Endometrium (tissue), 2 donors: ENCODE measurements at regions not wholly inside any gene's neighbourhood (a gene's known extent, or its start where the extent isn't known, plus 50 kb on each side); places are given as distances from the start of the nearest gene placed in this dataset.

Experiments used
- FAIRE-seq: peaks from 2 replicates; lab custom pipeline; 2012; peaks lifted over from hg19 to GRCh38; lab: Jason Lieb, UNC
- donor health status: control.
- donor health status: control.

GRCh38 chr11:128365044-128365443 is 222.3 kb downstream of the ETS1 start:
- no peak for FAIRE-seq

GRCh38 chr11:128361451-128362020 is 225.8 kb downstream of the ETS1 start:
- no peak for FAIRE-seq

GRCh38 chr11:128359515-128359914 is 227.8 kb downstream of the ETS1 start:
- FAIRE-seq, result no peak

DNA sequence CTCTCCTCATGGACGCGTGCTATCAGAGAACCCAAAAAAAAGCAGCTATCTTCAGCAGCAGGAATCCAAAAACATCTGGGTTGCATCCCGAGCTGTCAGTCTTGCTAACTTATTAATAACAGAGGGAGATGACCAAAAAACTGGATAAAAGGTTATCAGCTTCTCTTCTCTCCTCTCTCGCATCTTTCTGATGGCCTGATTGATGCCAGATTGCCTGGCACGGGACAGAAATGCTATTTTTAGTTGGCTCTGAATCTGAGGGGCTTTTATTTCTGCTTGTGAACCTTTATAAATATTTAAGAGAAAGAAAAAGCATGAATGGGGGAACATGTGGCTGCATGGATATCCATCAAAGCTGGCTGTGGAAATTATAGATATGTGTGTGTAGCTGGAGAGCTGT is 230.3 kb downstream of the ETS1 start:
- no peak for FAIRE-seq

DNA sequence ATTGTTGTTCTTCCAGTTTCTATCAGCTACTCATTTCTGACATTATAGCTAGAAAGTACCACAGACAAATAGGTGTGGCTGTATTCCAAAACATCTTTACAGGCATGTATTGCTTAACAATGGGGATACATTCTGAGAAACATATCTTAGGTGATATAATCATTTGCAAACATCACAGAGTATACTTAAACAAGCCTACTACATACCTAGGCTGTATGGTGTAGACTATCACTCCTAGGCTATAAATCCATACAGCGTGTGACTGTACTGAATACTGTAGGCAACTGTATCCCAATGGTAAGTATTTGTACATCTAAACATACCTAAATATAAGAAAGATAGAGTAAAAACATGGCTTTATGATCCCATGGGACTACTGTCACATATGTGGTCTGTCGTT is 231.8 kb downstream of the ETS1 start:
- FAIRE-seq, result no peak

- FAIRE-seq, result no peak
Observed at GRCh38 chr11:128354476-128354875, 232.9 kb downstream of the ETS1 start.

GRCh38 chr11:128351168-128351567 is 236.2 kb downstream of the ETS1 start:
- FAIRE-seq, result no peak

DNA sequence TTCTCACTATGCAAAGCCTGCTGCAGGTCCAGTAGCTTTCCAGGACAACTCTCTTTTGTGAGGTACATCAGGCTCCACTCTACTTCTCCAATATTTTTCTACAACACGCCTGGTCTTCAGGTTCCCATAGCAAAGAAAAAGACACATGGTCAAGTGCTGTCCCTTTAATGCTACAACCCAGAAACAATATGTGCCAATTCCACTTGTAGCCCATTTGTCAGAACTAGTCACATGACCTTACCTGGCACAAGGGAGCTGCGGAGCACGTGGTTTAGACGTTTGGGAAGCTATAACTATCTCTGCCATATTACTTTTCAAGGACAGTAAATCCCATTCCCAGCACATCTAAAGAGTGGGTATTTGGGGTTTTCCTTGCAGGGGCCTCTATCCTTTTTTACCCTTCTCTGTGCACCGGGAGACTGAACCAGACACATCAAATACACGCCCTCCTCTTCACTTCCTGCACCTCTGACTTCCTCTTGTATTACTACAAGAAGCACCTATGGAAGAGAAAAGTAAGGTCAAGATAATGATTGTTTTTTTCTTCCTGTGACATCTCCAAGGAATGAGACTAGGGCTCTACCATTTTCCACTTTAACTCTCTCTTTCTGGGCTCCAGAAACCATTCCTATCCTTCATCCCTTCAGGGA is 237.6 kb downstream of the ETS1 start:
- FAIRE-seq, result no peak

DNA sequence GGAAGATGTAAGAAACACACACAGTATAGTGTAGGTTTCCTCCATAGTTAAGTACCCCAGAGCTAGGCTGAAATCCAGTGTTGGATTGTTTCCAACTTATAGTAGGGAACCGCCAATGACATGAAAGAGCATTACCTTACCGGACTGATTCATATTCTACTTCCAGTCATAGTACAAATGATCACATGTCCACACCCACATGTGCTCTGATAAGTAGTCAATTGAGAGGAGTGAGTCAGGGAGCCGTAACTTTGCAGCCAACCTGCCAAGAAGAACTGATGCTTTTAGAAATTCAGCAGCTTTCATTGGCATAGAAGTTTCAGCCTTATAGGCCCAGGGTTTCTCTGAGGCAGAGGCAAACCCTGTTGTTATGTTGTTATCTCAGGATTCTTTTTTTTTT is 240.6 kb downstream of the ETS1 start:
- FAIRE-seq, result no peak

DNA sequence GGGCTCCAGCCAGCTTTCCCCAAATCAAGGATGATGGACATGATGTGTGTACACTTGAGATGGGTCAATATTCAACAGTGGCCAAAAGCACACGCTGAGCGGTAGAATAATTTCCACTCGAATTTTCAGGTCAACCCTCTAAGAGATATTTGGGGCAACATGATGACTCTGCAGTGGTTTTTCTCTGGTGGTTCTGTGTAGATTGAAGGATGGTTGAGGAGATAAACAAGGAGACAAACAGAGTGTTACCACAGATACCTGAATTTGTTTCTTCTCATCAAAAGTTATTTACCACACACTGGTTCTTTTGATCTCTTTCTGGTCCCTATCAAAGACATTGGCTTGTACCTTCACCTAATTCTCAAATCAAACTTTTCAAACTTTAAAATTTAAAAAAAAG is 242.0 kb downstream of the ETS1 start:
- no peak for FAIRE-seq

- FAIRE-seq, result no peak
Observed at GRCh38 chr11:128343870-128344269, 243.5 kb downstream of the ETS1 start.

DNA sequence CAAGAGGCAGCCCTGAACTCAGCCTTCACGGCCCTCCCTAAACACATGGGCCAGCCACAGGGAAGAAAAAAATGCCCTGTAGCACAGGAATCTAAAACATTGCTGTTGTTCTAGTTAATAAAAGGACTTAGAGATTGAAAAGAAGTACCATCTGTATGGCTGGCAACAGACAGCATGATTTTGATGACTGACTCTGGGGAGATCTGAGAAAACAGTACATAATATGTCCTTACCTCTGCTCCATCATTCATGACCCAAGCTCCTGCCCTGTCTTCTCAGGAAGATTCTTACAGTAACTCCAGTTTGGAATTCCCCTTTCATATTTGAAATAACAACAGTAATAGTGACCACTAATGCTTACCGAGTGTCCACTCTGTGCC is 244.2 kb downstream of the ETS1 start:
- no peak for FAIRE-seq

GRCh38 chr11:128342511-128343134 is 244.7 kb downstream of the ETS1 start:
- no peak for FAIRE-seq

GRCh38 chr11:128341280-128342248 is 245.8 kb downstream of the ETS1 start:
- no peak for FAIRE-seq

DNA sequence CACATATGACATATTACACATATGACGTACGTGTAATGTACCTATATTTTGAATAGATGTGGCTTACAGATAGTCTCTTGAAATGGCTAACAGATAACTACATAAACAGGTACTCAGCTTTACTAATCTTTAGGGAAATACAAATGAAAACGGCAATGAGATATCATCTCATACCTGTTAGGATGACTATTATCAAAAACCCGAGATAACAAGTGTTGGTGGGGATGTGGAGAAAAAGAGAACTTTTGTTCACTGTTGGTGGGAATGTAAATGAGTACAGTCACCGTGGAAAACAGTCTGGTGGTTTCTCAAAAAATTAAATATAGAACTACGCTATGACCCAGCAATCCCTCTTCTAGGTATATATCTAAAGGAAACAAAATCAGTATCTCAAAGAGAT is 247.6 kb downstream of the ETS1 start:
- FAIRE-seq, result no peak

DNA sequence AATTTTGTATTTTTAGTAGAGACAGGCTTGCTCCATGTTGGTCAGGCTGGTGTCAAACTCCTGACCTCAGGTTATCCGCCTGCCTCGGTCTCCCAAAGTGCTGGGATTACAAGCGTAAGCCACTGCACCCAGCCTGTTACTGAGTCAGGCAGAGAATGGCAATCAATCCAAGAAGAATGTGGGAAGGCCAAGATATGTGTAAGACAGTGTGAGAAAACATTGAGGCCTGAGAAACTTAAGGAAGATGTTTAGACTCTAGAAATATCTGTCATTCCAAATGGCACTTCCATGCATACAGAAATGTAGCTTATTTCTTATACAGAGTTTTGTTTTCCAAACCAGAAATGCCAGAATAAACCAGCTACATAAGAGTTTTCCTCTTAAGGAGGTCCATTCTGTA is 248.5 kb downstream of the ETS1 start:
- FAIRE-seq, result no peak

- FAIRE-seq, result no peak
Observed at GRCh38 chr11:128336203-128336602, 251.2 kb downstream of the ETS1 start.

DNA sequence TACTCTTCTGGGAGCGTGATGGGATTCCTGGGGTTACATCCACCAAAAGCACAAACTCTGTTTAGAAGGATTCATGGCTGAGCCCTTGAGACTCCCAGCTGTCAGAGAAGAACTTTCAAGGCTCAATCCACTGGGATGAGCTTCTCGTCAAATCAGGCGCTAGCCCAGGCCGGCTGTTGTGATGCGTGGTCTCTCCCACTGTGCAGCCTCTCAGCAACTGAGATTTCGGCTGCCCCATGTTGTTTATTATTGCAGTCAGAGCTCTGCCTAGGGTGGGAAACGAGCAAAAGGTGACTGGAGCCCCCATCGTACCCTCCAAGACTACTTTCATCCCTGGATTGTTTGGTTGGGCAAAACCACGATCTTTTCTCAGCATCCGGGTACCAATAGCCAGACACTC is 251.6 kb downstream of the ETS1 start:
- no peak for FAIRE-seq

GRCh38 chr11:128334311-128335044 is 252.9 kb downstream of the ETS1 start:
- no peak for FAIRE-seq

DNA sequence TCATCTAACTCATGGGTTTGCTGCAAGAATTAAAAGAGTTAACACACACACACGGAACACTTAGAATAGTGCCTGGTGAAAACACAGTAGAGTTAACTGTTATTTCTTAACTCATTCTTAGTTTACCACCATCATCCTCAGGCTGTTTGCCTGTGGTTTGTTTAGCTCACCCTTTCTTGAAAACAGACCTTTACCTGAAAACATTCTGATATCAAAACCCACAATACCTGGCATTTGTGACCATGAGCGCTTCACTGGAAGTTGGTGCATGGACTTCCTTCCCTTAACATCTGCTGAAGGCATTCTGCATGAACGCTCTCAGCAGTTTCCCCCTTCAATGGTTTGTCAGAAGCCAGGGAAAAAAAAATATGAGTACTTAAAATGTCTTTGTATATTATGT is 256.0 kb downstream of the ETS1 start:
- no peak for FAIRE-seq

DNA sequence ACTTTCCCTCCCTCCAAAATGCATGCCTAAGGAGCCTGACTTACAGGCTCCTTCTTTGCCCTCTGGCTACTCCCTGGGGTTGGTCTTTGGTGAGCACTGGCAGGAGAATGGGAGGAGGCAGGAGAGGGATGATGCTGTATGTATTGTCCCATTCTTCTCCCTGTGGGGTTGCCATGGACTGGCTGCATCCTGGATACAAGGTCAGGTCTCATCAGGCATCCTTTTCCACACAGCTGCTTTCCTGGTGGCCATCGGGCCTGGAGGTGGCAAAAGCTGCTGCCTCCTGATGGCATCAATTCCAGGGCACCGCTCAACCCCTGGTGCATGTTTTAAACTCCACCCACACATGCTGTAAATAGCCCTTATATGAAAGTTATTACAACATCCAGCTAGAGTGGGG is 257.2 kb downstream of the ETS1 start:
- no peak for FAIRE-seq

DNA sequence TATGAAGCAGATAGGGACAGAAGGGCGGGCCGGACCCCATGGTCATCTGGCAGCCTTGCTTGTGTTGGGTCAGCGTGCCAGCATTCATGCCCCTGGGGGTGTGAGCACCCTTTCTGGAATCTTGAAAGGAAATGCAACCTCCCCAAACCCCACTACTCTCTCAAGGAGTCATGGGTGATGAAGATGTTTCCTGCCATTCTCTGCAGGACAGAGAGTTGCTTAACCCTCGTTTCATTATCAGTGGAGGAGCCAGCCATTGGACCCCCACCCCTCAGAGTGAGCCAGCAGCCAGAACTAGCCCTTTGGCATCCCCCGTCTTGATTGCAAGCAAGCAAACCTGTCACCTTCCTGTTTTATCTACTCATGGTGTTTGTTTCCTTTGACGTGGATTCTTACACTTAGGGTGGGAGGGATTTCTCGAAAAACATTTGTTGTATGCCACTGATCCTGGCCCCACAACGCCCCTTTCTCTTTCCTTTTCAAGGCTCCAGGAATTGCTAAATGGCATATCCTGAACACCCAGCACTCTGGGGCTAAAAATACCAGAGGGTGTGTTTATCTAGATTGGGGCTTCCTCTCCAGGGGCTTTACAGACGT is 258.3 kb downstream of the ETS1 start:
- FAIRE-seq, result no peak
